ENCODE measurements at regions not wholly inside any gene's neighbourhood (a gene's known extent, or its start where the extent isn't known, plus 50 kb on each side); places are given as distances from the start of the nearest gene placed in this dataset.
"Not testable (repeated sequence)": the region's sequence is repeated elsewhere in the genome, so short reads cannot be mapped to it uniquely, and the experiment has no call there.

DNA sequence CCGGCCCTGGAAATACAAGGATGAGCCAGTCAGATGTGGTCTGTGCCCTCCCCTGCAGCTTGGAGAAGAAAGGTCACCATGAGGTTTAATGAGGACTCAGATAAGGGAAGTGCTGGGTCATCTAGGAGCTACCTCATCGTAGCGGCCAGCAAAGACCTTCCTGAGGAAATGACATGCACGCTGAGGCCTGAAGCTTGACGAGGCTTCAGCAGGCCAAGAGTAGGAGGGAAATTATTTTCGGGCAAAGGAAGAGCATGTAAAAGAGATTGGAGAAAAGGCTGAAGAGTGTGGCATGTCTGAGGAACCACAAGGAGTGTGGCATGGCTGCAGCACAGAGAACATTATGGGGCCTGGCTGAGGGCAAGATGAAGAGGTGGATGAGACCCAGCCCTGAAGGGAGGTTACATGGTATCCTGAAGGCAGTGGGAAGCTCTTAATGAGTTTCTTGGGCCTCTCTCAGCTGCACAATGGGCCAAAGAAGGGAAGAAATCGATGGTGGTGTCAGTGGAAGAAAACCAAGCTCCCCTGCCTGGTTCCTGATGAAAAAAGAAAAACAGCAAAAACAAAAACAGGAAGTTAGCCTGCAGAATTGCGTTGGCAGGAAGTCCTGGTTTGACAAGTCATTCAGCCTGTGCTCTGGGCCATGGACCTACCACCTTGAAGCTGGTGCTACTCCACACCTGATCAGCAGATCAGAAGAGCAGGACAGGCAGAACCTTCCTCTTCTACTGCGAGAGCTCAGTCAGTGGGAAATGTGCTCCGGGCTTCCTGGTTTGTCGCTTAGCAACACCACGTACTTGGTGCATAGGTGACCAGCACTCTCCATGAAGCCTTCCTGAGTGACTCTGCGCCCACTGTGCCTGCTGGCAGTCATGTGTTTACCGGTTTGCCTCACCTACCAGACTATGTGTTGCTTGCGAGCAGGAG lies 134.5 kb upstream of the KLF3 start:
- DNase-seq, result peak; percentile 80

DNA sequence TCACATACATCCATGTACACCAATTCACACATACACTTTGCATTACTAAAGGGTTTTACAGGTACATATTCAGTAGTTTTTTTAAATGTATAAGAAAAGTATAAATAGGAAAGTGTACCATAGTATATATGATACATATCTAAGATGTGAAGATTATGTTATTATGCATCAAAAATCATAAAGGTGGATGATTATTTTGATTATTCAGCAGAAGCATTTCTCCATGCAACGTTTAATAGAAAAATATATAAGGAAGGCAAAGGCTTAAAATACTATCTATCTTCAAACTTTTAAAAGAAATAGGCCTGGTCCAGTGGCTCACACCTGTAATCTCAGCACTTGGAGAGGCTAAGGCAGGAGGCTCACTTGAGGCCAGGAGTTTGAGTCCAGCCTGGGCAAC lies 133.5 kb upstream of the KLF3 start:
- DNase-seq, result no peak

DNA sequence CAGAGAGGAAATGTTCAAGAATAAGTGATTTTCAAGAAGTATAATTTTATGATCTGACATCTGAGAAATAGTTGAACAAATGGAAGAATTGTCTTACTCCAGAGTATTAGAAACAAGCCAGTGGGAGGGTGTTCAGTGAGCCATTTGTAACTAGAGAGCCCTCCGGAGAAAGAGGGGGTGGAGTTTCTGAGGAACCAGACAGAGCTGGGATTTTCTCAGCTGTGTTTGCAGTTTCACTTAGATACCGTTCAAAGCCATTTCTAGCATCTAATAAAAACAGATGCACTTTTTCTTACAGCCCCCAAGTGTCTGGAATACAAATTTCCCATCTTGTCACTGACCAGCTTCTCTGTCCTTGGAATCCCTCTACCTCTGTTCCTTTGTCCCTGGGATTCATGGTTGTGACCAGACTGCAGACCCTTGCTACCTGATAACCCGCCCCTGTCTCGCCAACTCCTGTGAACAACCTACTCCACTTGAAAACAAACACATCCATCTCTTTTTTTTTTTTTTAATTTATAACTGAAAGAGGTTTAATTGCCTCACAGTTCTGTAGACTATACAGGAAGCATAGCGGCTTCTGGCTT lies 132.8 kb upstream of the KLF3 start:
- DNase-seq, result no peak

DNA sequence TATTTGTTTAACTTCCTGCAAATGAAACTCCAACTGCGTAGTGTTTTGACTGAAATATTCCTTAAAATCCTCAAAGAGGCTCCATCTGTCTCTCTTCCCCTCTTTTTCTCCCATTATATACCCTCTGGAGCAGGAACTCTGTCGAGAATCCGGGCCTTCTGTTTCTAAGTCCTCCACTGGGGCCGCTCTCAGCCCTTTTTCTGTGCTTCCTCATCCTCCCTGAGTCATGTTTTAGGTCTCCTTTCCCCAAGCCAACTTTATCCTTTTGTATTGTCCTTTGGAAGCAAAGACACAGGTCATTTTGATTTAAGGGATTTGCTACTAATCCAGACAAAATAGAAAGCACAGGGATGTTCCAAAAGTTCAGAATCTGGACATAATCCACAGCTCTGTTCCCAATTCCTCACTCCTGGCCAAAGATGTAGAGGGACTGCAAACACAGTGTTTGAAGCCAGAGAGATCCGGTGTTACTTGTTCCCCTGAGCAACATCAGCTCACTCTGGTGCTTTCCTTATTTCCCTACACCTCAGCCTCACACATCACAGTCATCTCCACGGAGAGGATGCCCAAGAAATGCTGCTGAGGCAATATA lies 131.0 kb upstream of the KLF3 start:
- no peak for DNase-seq

DNA sequence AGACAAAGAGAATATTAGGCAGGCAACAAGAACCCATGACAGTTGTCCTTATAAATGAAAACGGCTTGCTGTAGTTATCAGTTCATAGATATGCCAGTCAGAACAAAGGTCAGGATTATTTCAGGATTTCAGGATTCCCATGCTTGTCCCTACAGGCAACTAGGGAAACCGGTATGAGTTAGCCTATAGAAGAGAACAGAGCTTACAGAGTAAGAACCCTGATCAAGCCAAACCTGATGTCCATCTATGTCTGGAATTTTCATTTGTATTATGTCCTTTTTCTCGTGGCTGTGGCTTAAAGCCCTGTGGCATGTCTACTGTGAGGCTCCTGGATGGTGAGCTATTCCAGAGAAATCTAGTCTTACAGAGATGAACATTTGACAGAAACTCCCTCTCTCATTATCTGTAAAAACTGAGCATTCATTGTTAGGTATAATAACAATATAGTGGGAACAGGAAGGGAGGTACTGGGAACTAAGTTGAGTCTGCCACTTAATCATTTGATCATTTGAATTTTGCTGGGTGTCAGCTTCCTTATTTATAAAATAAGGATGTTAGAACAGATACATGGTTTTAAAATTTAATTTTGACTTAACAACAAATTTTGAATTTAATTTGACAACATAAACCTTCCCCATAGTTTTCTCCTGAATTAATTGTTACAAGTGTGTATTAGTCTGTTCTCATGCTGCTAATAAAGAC lies 129.5 kb upstream of the KLF3 start:
- DNase-seq, result no peak

DNA sequence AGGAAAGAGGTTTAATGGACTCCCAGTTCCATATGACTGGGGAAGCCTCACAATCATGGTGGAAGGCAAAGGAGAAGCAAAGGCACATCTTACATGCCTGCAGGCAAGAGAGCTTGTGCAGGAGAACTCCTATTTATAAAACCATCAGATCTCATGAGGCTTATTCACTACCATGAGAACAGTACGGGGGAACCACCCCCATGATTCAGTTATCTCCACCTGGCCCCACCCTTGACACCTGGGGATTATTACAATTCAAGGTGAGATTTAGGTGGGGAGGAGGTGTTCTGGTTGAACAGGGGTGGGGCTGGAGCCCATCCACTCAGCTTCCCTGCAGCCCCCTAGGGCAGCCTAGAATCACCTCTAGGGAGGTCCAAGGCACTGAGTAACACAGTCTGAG lies 128.9 kb upstream of the KLF3 start:
- not testable (repeated sequence) for DNase-seq

DNA sequence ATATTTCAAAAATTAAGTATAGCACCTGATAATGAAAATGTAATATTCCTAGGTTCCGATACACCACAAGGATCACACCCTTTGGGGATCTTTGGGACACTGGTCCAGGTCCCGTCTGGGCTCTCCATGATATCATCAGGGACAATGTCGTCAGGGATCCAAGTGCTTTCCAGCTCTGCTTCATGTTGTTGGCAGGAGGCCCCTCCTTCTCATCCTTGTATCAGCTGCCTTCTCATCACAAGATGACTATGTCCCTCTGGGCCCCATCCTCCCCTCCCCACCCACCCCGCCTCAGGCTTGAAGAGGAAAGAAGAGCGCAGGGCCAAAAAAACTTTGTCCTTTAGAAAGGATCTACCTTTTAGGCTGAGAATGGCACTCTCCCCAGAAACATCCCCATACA lies 128.3 kb upstream of the KLF3 start:
- DNase-seq, result no peak

DNA sequence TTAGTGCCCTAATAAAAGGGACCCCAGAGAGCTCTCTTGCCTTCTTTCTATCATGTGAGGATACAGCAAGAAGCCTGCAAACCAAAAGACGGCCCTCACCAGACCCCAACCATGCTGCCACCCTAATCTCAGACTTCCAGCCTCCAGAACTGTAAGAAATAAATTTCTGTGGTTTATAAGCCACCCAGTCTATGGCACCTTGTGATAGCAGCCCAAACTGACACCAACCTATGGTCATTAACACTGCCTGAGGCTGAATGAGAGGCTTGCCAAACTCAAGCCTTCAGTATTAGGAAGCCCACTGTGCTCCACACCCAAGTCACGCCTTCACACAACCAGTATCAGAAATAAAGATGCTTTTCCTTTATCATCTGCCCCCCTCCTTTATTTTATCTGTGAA lies 127.3 kb upstream of the KLF3 start:
- DNase-seq, result no peak

DNA sequence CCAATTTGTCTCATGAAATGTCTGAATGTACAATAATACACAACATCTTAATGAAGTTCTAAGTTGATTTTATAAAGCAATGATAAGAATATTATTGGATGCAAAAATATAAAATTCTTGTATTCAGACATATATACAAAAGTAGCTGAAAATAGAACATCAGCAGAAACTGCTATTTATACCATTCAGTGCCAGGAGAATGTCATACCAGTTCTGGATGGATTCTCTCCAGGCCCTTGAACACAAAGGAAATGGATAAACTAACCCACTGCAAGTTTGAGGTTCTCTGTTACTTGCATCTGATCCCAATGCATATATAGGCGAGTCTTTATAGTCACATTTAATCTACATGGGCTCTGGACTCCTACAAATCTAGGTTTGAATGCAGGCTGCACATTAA lies 126.3 kb upstream of the KLF3 start:
- no peak for DNase-seq

DNA sequence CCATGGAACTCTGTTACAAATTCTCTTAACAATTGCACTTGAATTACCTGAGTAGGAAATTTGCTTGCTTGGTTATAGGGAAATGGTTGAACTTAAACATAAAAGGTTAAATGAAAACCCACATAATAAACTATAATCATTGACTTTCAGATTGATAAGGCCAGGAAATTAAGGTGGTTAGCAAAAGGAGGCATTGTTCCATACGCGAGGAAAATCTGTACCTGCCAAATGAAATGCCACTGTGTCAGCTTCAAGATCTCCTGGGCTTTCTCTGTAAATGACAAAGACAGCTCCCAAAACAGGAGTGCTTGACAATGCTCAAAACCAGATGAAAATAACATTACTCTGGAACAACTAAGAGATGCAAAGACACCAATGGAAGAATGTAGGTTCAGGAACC lies 125.5 kb upstream of the KLF3 start:
- DNase-seq, result no peak

DNA sequence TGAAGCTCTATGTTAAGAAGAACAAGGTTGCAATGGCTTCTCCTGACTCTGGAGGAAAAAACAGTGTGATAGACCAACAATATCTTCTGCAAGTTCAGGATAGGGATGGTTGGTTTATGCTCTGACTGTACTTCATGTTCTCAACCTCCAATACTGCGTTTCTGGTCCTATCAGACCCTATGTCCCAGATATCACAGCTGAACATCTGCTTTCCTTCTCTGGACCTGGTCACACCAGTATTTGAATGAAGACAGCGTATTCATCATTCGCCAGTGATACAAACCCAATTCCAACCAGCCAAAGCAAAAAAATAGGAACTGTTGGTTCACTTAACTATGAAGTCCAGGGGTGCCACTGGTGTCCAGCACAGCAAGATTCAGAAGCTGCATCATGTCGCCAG lies 124.5 kb upstream of the KLF3 start:
- DNase-seq, result no peak

DNA sequence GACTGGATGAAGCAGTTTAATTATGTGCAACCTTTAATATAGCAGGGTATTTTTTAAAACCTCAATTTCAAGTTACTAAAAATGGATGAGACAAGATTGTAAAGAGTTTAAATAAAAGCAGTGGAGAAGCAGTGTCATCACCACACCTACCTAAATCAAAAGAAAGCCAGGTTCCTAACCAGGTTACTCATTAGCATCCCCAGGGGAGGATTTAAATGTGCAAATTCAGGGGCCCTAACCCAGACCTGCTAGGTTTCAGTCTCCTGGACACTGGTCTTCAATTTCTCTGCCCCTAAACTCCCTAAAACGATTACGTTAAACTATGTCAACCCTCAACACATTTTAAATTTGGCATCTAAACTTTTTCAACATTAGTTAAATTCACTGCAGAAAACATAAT lies 116.9 kb upstream of the KLF3 start:
- DNase-seq, result no peak

DNA sequence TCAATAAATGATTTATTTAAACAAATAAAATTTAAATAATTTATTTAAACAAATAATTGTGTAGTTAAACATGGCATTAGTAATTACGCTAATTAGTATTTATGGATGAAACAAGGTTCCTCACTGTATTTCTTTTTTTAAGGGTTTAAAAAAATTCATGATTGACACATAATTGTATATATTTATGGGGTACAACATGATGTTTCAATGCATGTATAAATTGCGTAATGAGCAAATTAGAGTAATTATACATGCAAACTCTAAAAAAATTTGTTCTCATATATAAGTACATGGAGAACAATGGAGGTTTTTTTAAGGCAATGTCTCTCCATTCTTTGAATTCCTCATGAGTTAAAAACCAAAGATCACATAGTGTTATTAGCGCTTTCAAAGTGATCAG lies 115.7 kb upstream of the KLF3 start:
- no peak for DNase-seq

DNA sequence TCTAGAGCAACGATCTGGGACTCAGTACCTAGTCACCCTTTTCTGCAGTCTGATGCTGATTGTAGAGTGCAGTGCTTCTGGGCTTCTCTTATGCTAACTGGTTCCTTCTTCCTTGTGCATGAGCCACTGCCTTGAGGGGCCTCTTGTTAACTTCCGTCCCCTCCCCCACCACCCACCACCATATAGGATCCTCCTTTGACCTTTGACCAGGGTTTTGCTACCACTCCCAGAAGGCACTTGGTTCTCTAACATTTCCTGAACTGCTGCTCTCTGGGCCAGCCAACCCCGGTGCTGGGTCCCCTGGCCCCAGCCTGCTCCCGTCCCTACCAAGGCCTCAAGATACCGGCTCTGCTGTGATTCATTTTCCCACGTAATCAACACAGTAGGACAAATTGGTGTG lies 104.6 kb upstream of the KLF3 start:
- DNase-seq, result no peak

DNA sequence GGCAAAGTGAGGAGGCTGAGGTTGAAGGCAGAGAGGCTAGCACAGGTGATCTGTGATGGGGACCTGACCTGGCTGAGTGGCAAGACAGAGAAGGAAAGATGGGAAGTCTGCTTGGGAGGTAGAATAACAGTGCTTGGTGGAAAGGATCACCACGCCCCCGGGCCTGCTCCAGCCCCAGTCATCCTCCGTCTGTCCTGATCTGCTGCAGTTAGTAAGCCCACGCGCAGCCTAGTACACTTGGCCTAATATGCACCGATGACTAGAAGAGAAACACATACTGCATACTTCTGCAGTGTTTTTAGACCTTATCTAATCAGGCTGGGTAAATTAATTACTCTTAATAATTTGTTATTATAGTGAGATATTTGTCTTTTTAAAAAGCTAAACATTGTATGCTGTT lies 103.7 kb upstream of the KLF3 start:
- no peak for DNase-seq

DNA sequence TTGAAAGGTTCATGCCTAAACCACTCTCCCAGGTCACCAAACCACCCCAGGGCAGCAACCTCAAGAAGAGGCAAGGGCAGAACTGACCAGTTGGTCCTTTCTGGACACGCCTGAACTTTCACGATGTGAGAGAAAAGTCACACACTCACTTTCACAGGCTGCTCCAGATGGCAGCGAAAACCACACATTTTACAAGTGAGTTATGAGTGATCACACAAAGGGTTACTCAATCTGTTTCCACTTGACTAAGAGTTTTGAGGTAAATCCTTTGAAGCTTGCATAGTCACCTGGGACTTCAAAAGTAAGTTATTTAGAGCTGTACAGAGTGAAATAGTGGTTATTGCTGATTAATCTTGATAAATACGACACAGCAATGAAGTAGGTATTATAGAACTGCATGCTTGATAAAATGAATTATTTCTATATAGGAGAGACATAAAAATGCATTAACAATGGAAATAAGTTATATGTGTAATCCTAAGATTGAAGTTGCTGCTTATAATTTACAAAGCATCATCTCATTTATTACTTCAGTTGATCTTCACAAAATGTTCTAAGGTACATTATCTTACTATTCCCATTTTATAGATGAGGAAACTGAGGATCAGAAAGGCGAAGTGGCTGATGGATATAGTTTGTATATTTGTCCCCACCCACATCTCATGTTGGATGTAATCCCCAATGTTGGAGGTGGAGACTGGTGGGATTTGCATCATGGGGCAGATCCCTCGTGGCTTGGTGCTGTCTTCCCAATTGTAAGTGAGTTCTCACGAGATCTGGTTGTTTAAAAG lies 103.0 kb upstream of the KLF3 start:
- DNase-seq, result peak; percentile 88

DNA sequence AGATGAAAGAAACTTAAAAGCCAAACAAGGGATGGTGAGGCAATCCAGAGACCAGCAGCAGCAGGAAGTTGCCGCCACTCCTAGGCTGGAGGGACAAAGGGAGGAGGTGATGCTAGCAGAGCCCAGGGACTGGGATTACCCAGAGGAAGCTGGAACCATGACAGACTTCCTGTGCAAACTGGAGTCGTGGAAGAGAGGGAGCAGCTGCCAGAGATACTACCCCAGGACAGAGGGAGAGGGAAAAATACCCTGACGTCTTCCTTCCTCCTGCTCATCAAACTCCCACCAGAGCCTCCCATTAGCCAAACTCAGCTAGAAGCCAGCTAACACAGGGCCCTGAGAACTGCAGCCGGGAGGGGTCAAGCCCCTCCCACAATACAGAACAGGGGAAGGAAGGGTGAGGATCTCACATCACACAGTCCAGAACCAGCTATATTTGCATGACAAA lies 101.2 kb upstream of the KLF3 start:
- no peak for DNase-seq

DNA sequence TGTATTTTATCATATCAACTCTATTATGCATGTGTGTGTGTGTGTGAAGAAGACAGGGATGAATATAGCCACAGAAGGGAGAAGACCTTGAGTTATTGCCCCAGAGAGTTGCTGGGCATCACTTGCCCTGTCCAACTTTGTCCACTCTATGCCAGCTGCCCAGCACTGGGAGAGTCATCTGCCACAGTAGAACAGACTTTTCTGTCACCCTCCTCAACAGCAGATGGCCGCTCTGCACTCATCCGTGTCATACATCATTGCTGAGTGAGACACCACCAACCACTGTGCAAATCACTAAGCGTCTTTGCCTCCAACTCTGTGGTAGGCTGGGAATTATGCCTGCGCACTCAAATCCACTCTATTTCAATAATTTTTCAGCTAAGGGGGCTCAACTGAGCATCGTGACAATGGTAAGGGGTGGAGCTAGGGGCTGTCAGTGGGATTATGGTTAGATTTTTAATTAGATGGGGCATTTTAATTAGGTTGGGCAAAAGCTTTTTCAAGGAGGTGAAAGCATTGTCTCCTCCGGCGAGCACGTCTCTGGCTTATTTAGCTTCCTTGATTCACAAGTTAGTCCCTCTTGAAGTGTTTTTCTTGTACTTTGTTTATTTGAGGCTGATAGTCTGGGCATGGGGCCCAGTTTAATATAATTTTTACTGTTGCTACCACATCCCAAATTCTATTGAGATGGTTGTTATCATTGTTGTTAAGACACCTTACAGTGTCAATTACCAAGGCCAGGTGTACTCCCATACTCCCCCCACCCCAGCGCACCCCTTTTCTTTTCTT lies 100.1 kb upstream of the KLF3 start:
- no peak for DNase-seq

DNA sequence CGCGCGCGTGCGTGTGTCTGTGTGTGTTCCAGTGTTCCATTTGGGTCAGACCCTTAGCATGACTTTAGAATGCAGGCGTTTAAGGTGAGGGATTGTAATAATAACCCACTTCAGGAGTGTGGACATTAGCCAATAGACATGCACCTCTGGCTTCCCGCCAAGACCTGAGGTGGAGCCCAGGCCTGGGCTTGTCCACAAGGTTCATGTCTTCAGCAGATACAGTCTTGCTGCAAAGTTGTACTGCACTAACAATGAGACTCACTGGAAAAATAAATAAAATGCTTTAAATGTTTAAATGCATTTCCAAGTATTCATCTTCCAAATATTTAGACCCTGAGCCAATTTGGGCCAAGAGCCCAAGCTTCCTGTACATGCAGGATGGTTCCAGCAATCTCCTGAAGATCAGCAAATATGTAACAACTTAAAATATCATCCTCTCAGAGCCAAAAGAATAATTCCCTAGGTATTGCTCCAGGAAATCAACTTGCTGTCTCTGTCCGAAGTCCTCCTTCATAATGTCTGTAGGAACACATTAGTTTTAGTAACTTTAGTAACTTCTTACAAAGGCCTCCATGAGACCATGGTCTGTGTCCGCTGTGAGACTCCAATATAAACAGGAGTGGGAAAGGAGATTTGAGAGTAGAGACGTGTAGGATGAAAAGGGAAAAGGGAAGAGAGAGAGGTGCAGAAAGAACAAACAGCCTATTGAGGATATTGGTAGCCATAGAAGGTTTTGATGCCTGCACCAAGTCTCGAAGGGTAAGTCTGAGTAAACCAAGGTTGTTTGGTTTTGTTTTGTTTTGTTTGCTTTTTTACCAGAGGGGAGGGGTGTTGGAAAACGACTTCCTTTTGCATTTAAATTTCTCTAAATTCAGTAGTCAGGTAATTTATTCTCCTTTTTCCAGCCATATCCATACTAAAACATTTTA lies 98.5 kb upstream of the KLF3 start:
- no peak for DNase-seq

DNA sequence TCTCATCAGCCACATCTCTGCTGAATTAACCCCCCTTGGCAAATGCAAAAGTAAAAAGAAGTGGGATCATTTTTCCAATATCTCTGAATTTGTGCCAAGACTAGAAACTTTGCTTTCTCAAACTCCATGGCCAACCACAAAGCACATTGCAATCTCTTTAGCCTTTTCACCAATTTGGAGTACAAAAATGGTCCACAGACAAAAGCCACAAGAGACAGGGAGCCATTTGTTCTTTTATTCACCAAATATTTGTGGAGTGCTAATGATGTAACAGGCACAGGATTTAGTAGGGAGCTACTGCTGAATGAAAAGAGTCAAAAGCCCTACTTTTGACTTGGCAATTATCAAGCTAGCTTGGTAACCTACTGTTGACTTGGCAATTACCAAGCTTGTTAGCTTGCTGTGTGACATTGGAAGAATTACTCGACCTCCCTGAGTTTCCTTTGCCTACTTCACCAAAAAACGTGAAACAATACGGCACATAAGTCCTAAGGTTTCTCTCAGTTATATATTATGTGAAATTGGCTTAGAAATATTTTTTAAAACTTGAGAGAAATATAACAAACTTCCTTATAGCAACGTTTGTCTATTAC lies 97.1 kb upstream of the KLF3 start:
- no peak for DNase-seq

All from activated CD4-positive, alpha-beta T cell treated with anti-CD3 and anti-CD28 coated beads, Interleukin-10, Interleukin-2, amounts not matched to agents 100 ng/mL and 50 ng/mL, durations not matched to agents 16 hours and 8 hours (primary cell).